Epithelial cell of proximal tubule (primary cell): ENCODE measurements at regions not wholly inside any gene's neighbourhood (a gene's known extent, or its start where the extent isn't known, plus 50 kb on each side); places are given as distances from the start of the nearest gene placed in this dataset.

Source experiments
- DNase-seq: peaks from one replicate; pipeline ENCODE4 v3.0.0-alpha.2; 2011; ENCODE audit warnings: low read depth
- H3K4me3 ChIP-seq: 2 replicates; pipeline ENCODE4 v1.5.1; 2011; ENCODE audit warnings: low read depth, mild to moderate bottlenecking, low read length
- CTCF ChIP-seq: conservative IDR thresholded peaks from 2 replicates; pipeline ENCODE4 v1.5.1; 2012; ENCODE audit warnings: low read depth, mild to moderate bottlenecking, low read length

GRCh38 chr4:10962246-10962645, 277.7 kb upstream of the CLNK start:
- no peak overlapping the region for H3K4me3 ChIP-seq
- TF ChIP-seq CTCF = no peak
- DNase-seq = no peak

- H3K4me3 ChIP-seq = no peak overlapping the region
- TF ChIP-seq CTCF = no peak
- DNase-seq = no peak
Observed at GRCh38 chr4:10960389-10960788, 275.8 kb upstream of the CLNK start.

GRCh38 chr4:10959586-10959985, 275.0 kb upstream of the CLNK start:
- DNase-seq = no peak
- no peak for TF ChIP-seq CTCF

GRCh38 chr4:10958226-10958856, 273.8 kb upstream of the CLNK start:
- H3K4me3 ChIP-seq = no peak overlapping the region
- no peak for DNase-seq
- TF ChIP-seq CTCF = no peak

More at GRCh38 chr4:10959586-10959985, 275.0 kb upstream of the CLNK start:
- H3K4me3 ChIP-seq = no peak overlapping the region

- no peak for DNase-seq
- no peak for TF ChIP-seq CTCF
- H3K4me3 ChIP-seq = no peak overlapping the region
Observed at GRCh38 chr4:10951306-10951705, 266.7 kb upstream of the CLNK start.

GRCh38 chr4:10949039-10949733, 264.6 kb upstream of the CLNK start:
- TF ChIP-seq CTCF = no peak
- DNase-seq = no peak
- no peak overlapping the region for H3K4me3 ChIP-seq

GRCh38 chr4:10947898-10948297, 263.3 kb upstream of the CLNK start:
- TF ChIP-seq CTCF = no peak
- DNase-seq = no peak
- H3K4me3 ChIP-seq = no peak overlapping the region
